HUES6 (cell line): ENCODE measurements at regions not wholly inside any gene's neighbourhood (a gene's known extent, or its start where the extent isn't known, plus 50 kb on each side); places are given as distances from the start of the nearest gene placed in this dataset.
A peak's percentile ranks its signal among the peaks of the same experiment; 100 is the strongest.

Experiments
- H3K27ac ChIP-seq: 2 replicates; pipeline ENCODE4 v1.7.0; 2013; ENCODE audit warnings: low read depth, mild to moderate bottlenecking, low read length, inconsistent platforms
- H3K27me3 ChIP-seq: 2 replicates; pipeline ENCODE4 v1.6.1; 2013; ENCODE audit warnings: low read length; ENCODE audit not compliant: control insufficient read depth, insufficient read depth
- H3K36me3 ChIP-seq: 2 replicates; pipeline ENCODE4 v1.6.1; 2013; ENCODE audit warnings: low read length; ENCODE audit not compliant: control insufficient read depth, insufficient read depth
- H3K4me1 ChIP-seq: 2 replicates; pipeline ENCODE4 v1.6.1; 2013; ENCODE audit warnings: low read length; ENCODE audit not compliant: control insufficient read depth, insufficient read depth
- H3K4me3 ChIP-seq: 2 replicates; pipeline ENCODE4 v1.5.1; 2013; ENCODE audit warnings: low read depth, low read length
- H3K9ac ChIP-seq: one replicate; pipeline ENCODE4 v1.6.1; 2013; ENCODE audit warnings: mild to moderate bottlenecking, low read length
- H3K9me3 ChIP-seq: 2 replicates; pipeline ENCODE4 v1.6.1; 2013; ENCODE audit warnings: low read depth, low read length; ENCODE audit not compliant: control insufficient read depth, insufficient read depth

GRCh38 chr1:14113271-14113670 lies 413.3 kb downstream of the PRDM2 start:
- no peak overlapping the region for H3K9ac ChIP-seq

GRCh38 chr1:14113841-14114567 lies 414.0 kb downstream of the PRDM2 start:
- Histone ChIP-seq H3K27ac (no peak overlapping the region), H3K4me3 (no peak overlapping the region), H3K36me3 (no peaks in the 10 kb centered on the region), H3K27me3 (peaks cover 21% of the 10 kb centered on the region; the same call in 1 of the 2 replicates), H3K4me1 (no peaks in the 10 kb centered on the region), H3K9ac (no peak overlapping the region), H3K9me3 (peaks cover 10% of the 10 kb centered on the region; the same call in 1 of the 2 replicates)

More at GRCh38 chr1:14113271-14113670, 413.3 kb downstream of the PRDM2 start:
- H3K27me3 ChIP-seq, result peaks cover 28% of the 10 kb centered on the region; the same call in 1 of the 2 replicates
- peaks cover 10% of the 10 kb centered on the region; the same call in 1 of the 2 replicates for H3K9me3 ChIP-seq
- H3K27ac ChIP-seq, result no peak overlapping the region
- H3K36me3 ChIP-seq, result no peaks in the 10 kb centered on the region
- H3K4me1 ChIP-seq, result no peaks in the 10 kb centered on the region
- H3K4me3 ChIP-seq, result no peak overlapping the region

- H3K9ac ChIP-seq, result no peak overlapping the region
- H3K9me3 ChIP-seq, result peaks cover 15% of the 10 kb centered on the region
- H3K27me3 ChIP-seq, result peaks cover 12% of the 10 kb centered on the region; the same call in 1 of the 2 replicates
- no peak overlapping the region for H3K4me3 ChIP-seq
- no peaks in the 10 kb centered on the region for H3K36me3 ChIP-seq
- no peaks in the 10 kb centered on the region for H3K4me1 ChIP-seq
- H3K27ac ChIP-seq, result no peak overlapping the region
Observed at GRCh38 chr1:14115976-14116375, 416.0 kb downstream of the PRDM2 start.

- Histone ChIP-seq H3K9ac (no peak overlapping the region), H3K4me3 (no peak overlapping the region), H3K9me3 (peaks cover 17% of the 10 kb centered on the region), H3K4me1 (no peaks in the 10 kb centered on the region), H3K27ac (no peak overlapping the region), H3K36me3 (no peaks in the 10 kb centered on the region), H3K27me3 (peaks cover 14% of the 10 kb centered on the region; the same call in 1 of the 2 replicates)
Observed at GRCh38 chr1:14117700-14118099, 417.7 kb downstream of the PRDM2 start.

GRCh38 chr1:14118691-14119485 lies 418.9 kb downstream of the PRDM2 start:
- H3K36me3 ChIP-seq, result no peaks in the 10 kb centered on the region
- no peak overlapping the region for H3K27ac ChIP-seq
- no peak overlapping the region for H3K9ac ChIP-seq
- H3K4me1 ChIP-seq, result no peaks in the 10 kb centered on the region
- peaks cover 17% of the 10 kb centered on the region; the same call in 1 of the 2 replicates for H3K27me3 ChIP-seq
- H3K4me3 ChIP-seq, result no peak overlapping the region
- peaks cover 17% of the 10 kb centered on the region for H3K9me3 ChIP-seq

GRCh38 chr1:14120895-14121294 lies 420.9 kb downstream of the PRDM2 start:
- Histone ChIP-seq H3K4me1 (no peaks in the 10 kb centered on the region), H3K4me3 (no peak overlapping the region), H3K9ac (no peak overlapping the region), H3K27ac (no peak overlapping the region), H3K9me3 (peaks cover 17% of the 10 kb centered on the region), H3K36me3 (no peaks in the 10 kb centered on the region), H3K27me3 (peaks cover 24% of the 10 kb centered on the region)

GRCh38 chr1:14128096-14128495 lies 428.1 kb downstream of the PRDM2 start:
- H3K4me1 ChIP-seq, result no peaks in the 10 kb centered on the region
- H3K9ac ChIP-seq, result no peak overlapping the region
- no peaks in the 10 kb centered on the region for H3K9me3 ChIP-seq
- H3K4me3 ChIP-seq, result no peak overlapping the region
- H3K36me3 ChIP-seq, result no peaks in the 10 kb centered on the region
- H3K27ac ChIP-seq, result no peak overlapping the region
- peaks cover 14% of the 10 kb centered on the region for H3K27me3 ChIP-seq

- Histone ChIP-seq H3K27ac (no peak overlapping the region), H3K9me3 (no peaks in the 10 kb centered on the region), H3K36me3 (no peaks in the 10 kb centered on the region), H3K9ac (no peak overlapping the region), H3K4me1 (no peaks in the 10 kb centered on the region), H3K27me3 (peaks cover 7% of the 10 kb centered on the region), H3K4me3 (no peak overlapping the region)
Observed at GRCh38 chr1:14129009-14129408, 429.0 kb downstream of the PRDM2 start.

GRCh38 chr1:14135070-14135469 lies 435.1 kb downstream of the PRDM2 start:
- no peaks in the 10 kb centered on the region; the same call in 1 of the 2 replicates for H3K27me3 ChIP-seq
- H3K9me3 ChIP-seq, result no peaks in the 10 kb centered on the region
- peaks cover 27% of the 10 kb centered on the region for H3K4me1 ChIP-seq

GRCh38 chr1:14136152-14136763 lies 436.3 kb downstream of the PRDM2 start:
- Histone ChIP-seq H3K36me3 (no peaks in the 10 kb centered on the region), H3K9me3 (no peaks in the 10 kb centered on the region), H3K27ac (peak overlapping the region; percentile 35; the same call in 1 of the 2 replicates), H3K9ac (no peak overlapping the region), H3K4me1 (peaks cover 27% of the 10 kb centered on the region), H3K4me3 (no peak overlapping the region), H3K27me3 (no peaks in the 10 kb centered on the region; the same call in 1 of the 2 replicates)

More at GRCh38 chr1:14135070-14135469, 435.1 kb downstream of the PRDM2 start:
- no peak overlapping the region for H3K4me3 ChIP-seq
- no peak overlapping the region for H3K9ac ChIP-seq
- no peak overlapping the region for H3K27ac ChIP-seq
- H3K36me3 ChIP-seq, result no peaks in the 10 kb centered on the region
